ENCODE measurements at regions not wholly inside any gene's neighbourhood (a gene's known extent, or its start where the extent isn't known, plus 50 kb on each side); places are given as distances from the start of the nearest gene placed in this dataset.
"Not testable (repeated sequence)": the region's sequence is repeated elsewhere in the genome, so short reads cannot be mapped to it uniquely, and the experiment has no call there.

DNA sequence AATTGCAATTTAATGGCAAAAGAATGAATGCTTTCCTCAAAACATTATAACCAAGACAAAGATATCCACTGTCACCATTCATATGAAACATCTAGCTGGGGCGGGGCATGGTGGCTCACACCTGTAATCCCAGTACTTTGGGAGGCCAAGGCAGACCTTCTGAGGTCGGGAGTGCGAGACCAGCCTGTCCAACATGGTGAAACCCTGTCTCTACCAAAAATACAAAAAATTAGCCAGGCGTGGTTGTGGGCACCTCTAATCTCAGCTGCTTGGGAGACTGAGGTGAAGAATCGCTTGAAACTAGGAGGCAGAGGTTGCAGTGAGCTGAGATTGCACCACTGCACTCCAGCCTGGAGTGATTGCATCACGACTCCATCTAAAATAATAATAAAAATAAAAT is 740.6 kb upstream of the MIR17HG start:
- H4K20me1 ChIP-seq (ENCODE audit: insufficient read depth); H3K9ac ChIP-seq (ENCODE audit: low read length); POLR2A ChIA-PET; DNase-seq (ENCODE audit: low read depth, low spot score); H3K4me2 ChIP-seq (ENCODE audit: low read length); H2AFZ ChIP-seq (ENCODE audit: low read depth, low read length, poor library complexity, severe bottlenecking); H3K36me3 ChIP-seq (ENCODE audit: control insufficient read depth in 1 of 2, insufficient read depth in 2 of 2, low read length in 2 of 2); H3K4me1 ChIP-seq (ENCODE audit: control insufficient read depth in 1 of 2, insufficient read depth in 2 of 2, low read length in 2 of 2); ATAC-seq; H3K27ac ChIP-seq (ENCODE audit: low read depth, low read length); H3K9me2 ChIP-seq (ENCODE audit: insufficient read depth); RAD21 ChIA-PET (ENCODE audit: low non-redundant PET in 1 of 2, low total read pairs in 2 of 2, uncharacterized antibody in 2 of 2, unreplicated experiment in 2 of 2); H3K27me3 ChIP-seq (ENCODE audit: insufficient read depth, low read length); CTCF ChIA-PET; H3K4me3 ChIP-seq (replicated peaks in 1 of 2; ENCODE audit: low read depth in 1 of 2, low read length in 2 of 2); BruUV-seq (replicated peaks); H3K9me3 ChIP-seq (ENCODE audit: control insufficient read depth in 1 of 2, insufficient read depth in 1 of 2, low read depth in 1 of 2, low read length in 2 of 2); H3K79me2 ChIP-seq (ENCODE audit: insufficient read depth, low read length): not testable (repeated sequence)
- intact Hi-C loops (cut with micrococcal nuclease) = loop anchor here (5.0 kb wide), 1 partner anchor 50 kb away; no protein-coding TSS in a partner anchor

DNA sequence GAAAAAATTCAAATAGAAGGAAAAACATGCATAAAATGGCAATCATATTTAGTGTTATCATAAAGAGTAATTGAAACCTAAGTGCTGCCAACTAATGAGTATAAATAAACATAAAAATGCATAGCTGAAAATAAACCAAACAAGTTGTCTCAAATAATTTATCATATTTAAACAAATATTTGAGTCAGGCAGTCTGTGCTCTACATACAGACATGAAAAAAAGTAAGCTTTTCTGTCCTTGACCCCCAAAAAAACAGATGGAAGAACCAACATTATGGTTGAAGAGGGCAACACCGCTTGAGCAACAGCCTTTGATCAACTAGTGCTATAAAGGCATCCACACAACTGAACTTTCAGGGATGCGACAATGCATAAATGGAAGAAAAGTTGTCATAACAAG is 735.1 kb upstream of the MIR17HG start:
- Histone ChIP-seq H3K9me3 (ENCODE audit: control insufficient read depth in 1 of 2, insufficient read depth in 1 of 2, low read depth in 1 of 2, low read length in 2 of 2) (no peaks in the 10 kb centered on the region; a peak in 1 of 4 replicates), H4K20me1 (ENCODE audit: insufficient read depth) (no peaks in the 10 kb centered on the region), H3K4me1 (ENCODE audit: control insufficient read depth in 1 of 2, insufficient read depth in 2 of 2, low read length in 2 of 2) (no peaks in the 10 kb centered on the region), H2AFZ (ENCODE audit: low read depth, low read length, poor library complexity, severe bottlenecking) (no peak overlapping the region), H3K79me2 (ENCODE audit: insufficient read depth, low read length) (no peaks in the 10 kb centered on the region), H3K4me2 (ENCODE audit: low read length) (no peak overlapping the region), H3K27ac (ENCODE audit: low read depth, low read length) (no peak overlapping the region), H3K4me3 (replicated peaks in 1 of 2; ENCODE audit: low read depth in 1 of 2, low read length in 2 of 2) (no peak overlapping the region), H3K36me3 (ENCODE audit: control insufficient read depth in 1 of 2, insufficient read depth in 2 of 2, low read length in 2 of 2) (no peaks in the 10 kb centered on the region), H3K27me3 (ENCODE audit: insufficient read depth, low read length) (no peaks in the 10 kb centered on the region), H3K9ac (ENCODE audit: low read length) (no peak overlapping the region), H3K9me2 (ENCODE audit: insufficient read depth) (no peaks in the 10 kb centered on the region)
- ChIA-PET CTCF (no interaction called here), POLR2A (no interaction called here), RAD21 (ENCODE audit: low non-redundant PET in 1 of 2, low total read pairs in 2 of 2, uncharacterized antibody in 2 of 2, unreplicated experiment in 2 of 2) (no interaction called here)
- intact Hi-C loops (cut with micrococcal nuclease) = no loop called here
- BruUV-seq (replicated peaks) = no TSS peak
- ATAC-seq (no peak), DNase-seq (ENCODE audit: low read depth, low spot score) (no peak)
- TF ChIP-seq ZFX (IDR thresholded peaks at IDR 0.05) = no peak
- no peak for TF ChIP-seq YY1 (IDR thresholded peaks at IDR 0.05; ENCODE audit: extremely low read depth, insufficient replicate concordance, low read depth, low read length)
- TF ChIP-seq JUND (IDR thresholded peaks at IDR 0.05) = no peak
- TF ChIP-seq CEBPB (IDR thresholded peaks at IDR 0.05; ENCODE audit: low read depth) = no peak
- TF ChIP-seq, protein P1, sequence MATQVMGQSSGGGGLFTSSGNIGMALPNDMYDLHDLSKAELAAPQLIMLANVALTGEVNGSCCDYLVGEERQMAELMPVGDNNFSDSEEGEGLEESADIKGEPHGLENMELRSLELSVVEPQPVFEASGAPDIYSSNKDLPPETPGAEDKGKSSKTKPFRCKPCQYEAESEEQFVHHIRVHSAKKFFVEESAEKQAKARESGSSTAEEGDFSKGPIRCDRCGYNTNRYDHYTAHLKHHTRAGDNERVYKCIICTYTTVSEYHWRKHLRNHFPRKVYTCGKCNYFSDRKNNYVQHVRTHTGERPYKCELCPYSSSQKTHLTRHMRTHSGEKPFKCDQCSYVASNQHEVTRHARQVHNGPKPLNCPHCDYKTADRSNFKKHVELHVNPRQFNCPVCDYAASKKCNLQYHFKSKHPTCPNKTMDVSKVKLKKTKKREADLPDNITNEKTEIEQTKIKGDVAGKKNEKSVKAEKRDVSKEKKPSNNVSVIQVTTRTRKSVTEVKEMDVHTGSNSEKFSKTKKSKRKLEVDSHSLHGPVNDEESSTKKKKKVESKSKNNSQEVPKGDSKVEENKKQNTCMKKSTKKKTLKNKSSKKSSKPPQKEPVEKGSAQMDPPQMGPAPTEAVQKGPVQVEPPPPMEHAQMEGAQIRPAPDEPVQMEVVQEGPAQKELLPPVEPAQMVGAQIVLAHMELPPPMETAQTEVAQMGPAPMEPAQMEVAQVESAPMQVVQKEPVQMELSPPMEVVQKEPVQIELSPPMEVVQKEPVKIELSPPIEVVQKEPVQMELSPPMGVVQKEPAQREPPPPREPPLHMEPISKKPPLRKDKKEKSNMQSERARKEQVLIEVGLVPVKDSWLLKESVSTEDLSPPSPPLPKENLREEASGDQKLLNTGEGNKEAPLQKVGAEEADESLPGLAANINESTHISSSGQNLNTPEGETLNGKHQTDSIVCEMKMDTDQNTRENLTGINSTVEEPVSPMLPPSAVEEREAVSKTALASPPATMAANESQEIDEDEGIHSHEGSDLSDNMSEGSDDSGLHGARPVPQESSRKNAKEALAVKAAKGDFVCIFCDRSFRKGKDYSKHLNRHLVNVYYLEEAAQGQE (IDR thresholded peaks at IDR 0.05; ENCODE audit: low read depth) = no peak
- TF ChIP-seq RAD21 (IDR thresholded peaks at IDR 0.05; ENCODE audit: low read depth) = no peak
- TF ChIP-seq, protein P2, sequence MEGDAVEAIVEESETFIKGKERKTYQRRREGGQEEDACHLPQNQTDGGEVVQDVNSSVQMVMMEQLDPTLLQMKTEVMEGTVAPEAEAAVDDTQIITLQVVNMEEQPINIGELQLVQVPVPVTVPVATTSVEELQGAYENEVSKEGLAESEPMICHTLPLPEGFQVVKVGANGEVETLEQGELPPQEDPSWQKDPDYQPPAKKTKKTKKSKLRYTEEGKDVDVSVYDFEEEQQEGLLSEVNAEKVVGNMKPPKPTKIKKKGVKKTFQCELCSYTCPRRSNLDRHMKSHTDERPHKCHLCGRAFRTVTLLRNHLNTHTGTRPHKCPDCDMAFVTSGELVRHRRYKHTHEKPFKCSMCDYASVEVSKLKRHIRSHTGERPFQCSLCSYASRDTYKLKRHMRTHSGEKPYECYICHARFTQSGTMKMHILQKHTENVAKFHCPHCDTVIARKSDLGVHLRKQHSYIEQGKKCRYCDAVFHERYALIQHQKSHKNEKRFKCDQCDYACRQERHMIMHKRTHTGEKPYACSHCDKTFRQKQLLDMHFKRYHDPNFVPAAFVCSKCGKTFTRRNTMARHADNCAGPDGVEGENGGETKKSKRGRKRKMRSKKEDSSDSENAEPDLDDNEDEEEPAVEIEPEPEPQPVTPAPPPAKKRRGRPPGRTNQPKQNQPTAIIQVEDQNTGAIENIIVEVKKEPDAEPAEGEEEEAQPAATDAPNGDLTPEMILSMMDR (IDR thresholded peaks at IDR 0.05 in 2 of 3, conservative IDR thresholded peaks at IDR 0.05 in 1 of 3; ENCODE audit: borderline replicate concordance in 1 of 3, insufficient read depth in 1 of 3, low read depth in 2 of 3, low read length in 2 of 3) = no peak
- TF ChIP-seq POLR2A (IDR thresholded peaks at IDR 0.05; ENCODE audit: borderline replicate concordance, extremely low read depth, insufficient read depth, insufficient read length) = no peak
- no peak for TF ChIP-seq ZNF274 (IDR thresholded peaks at IDR 0.05; ENCODE audit: low read depth, low read length)

Measured in HCT116 (cell line).